HG03521 (cell line): ENCODE measurements at regions not wholly inside any gene's neighbourhood (a gene's known extent, or its start where the extent isn't known, plus 50 kb on each side); places are given as distances from the start of the nearest gene placed in this dataset.

Source experiments
- ATAC-seq: cut with Tn5 transposase; IDR thresholded peaks from one replicate; pipeline ENCODE4 v1.9.1; 2021; ENCODE audit warnings: mild to moderate bottlenecking, moderate library complexity; ENCODE audit not compliant: unreplicated experiment

DNA sequence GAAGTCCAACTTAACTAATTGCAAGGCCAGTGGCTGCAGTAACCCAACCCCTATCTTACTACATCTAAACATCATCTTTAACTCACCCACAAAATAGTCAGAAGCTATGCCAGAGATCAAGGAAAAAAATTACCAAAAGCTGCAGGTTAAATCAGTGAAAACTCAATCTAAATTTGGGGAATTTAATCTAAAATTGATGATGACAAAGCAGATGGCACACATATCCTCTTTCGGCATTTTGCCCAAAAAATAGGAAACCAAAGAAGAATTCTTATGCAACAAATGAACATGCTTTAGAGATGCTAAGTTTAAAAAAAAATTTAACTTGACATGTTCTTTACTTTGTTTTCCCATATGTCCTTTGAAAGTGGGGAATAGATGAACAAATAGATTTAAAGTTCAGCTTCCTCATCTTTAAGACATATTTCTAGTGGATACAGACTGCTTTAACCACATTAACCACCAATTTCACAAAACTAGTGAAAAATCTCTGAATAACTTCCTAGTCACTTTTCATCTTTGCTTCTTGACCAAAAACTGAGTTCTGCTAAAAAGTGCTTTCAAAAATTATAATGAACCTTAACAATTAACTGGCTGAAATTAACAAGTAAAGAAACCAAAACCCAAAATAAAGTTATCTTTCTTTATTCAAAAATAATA lies 74.3 kb upstream of the CCDC150 start:
- no peak for ATAC-seq

DNA sequence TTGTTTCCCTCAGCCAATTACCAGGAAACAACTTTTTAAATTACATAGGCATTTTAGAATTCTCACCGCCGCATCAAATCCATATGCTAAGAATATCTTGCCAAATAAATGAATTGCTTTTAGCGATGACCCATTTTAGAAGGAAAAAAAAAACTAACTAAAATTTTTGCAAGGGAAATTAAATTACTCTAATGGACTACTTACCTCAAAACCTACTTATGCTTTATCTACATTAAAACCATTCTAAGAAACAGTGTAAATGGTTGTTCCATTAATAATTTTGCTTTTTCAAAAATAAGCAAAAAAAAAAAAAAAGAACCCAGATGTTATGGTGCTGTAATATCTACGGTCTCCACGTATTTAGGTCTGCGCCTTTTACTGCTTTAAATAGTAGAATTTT lies 73.5 kb upstream of the CCDC150 start:
- ATAC-seq, result no peak

GRCh38 chr2:196566961-196567666 lies 72.4 kb upstream of the CCDC150 start:
- ATAC-seq, result no peak

DNA sequence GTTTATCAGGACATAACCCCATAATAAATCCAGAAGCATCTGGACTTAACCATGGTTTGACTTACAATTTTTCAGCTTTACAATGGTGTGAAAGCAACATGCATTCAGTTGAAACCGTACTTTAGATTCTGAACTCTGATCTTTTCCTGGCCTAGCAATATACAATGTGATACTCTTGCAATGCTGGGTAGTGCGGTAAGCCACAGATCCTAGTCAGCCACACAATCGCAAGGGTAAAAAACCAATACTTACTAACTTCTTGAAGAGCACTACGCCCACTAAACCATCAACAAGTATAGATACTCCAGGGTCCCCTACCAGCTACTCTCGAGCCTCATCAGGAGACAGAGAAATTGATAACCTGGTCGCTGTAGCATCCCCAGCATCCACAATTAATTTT lies 71.0 kb upstream of the CCDC150 start:
- ATAC-seq, result no peak

DNA sequence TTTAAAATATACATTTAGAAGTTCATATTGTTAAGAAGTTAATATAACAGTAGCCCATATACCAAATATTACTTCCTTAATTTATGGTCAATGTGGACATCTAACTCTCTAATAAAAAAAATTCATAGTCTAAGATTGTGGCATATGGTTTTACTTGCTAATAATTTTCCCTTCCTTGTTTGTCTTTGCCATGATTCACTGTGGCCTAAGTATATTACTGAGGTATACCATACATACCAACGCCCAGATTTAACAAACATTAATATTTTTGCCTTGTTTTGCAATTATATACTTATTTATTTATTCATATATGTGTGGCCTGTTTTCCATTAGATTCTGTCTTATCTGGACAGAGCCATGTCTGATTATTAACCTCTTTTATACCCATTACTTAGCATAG lies 54.6 kb upstream of the CCDC150 start:
- no peak for ATAC-seq

GRCh38 chr2:196586511-196586991 lies 53.0 kb upstream of the CCDC150 start:
- no peak for ATAC-seq

GRCh38 chr2:196587056-196587455 lies 52.5 kb upstream of the CCDC150 start:
- no peak for ATAC-seq

- ATAC-seq, result no peak
Measured at GRCh38 chr2:196587739-196588138, 51.8 kb upstream of the CCDC150 start.

DNA sequence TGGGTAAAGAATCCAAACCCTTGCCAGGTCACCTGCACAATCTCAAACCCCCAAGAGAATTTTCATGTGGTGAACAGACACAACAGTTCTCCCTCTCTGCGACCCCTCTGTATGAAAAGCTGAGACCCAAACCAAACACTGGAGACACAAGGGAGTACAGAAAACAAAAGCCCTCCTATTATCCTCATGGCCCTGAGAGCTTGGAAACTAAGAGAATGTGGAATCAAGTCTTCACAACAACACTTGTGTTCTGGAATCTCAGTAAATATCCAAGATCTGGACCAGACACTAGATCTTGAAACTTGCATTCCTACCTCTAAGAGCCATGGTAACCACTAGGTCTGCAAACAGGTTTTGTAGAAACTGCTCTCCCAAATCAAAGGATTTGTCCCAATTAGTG lies 50.1 kb upstream of the CCDC150 start:
- no peak for ATAC-seq
